Right lobe of liver (tissue), 4 donors: ENCODE measurements at regions not wholly inside any gene's neighbourhood (a gene's known extent, or its start where the extent isn't known, plus 50 kb on each side); places are given as distances from the start of the nearest gene placed in this dataset.

Experiments
- POLR2A ChIP-seq: fragments of 450-650 bp; IDR thresholded peaks from one replicate; pipeline ENCODE4 v1.6.1; 2017; ENCODE audit warnings: antibody characterized with exemption, mild to moderate bottlenecking
- TF ChIP-seq, protein P1 (sequence below), 4 donors: fragments of 200-600 bp in 3 of 4; fragments of 450-650 bp in 1 of 4; IDR thresholded peaks; one replicate each; pipeline versions ENCODE4 v1.5.1 to v1.8.0; 2016 to 2022; ENCODE audit warnings: antibody characterized with exemption in 4 of 4, mild to moderate bottlenecking in 2 of 4
- donor health status: DM: no; HTN: no; CAD: no.
- donor health status: DM: no; HTN: no; CAD: no.
- donor health status: DM: no; HTN: yes; CAD: no.

DNA sequence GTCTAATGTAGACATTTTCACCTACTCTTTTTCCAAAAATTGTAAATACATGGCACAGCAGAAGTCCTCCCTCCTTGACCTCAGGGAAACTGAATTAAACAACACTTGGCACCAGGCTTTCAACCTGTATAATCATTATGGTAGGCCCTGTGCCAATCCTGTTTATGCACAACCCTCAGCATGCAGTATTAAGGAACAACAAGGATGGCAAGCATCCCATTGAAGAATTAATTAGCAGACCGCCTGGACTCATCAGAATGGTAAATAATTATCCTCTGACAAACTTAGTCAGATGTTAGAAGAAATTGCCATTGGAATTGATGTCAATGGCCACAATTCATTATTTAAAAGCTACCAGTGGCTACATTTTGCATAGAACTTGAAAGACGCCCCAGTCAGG is 66.3 kb upstream of the GALNT5 start:
- TF ChIP-seq, protein P1, sequence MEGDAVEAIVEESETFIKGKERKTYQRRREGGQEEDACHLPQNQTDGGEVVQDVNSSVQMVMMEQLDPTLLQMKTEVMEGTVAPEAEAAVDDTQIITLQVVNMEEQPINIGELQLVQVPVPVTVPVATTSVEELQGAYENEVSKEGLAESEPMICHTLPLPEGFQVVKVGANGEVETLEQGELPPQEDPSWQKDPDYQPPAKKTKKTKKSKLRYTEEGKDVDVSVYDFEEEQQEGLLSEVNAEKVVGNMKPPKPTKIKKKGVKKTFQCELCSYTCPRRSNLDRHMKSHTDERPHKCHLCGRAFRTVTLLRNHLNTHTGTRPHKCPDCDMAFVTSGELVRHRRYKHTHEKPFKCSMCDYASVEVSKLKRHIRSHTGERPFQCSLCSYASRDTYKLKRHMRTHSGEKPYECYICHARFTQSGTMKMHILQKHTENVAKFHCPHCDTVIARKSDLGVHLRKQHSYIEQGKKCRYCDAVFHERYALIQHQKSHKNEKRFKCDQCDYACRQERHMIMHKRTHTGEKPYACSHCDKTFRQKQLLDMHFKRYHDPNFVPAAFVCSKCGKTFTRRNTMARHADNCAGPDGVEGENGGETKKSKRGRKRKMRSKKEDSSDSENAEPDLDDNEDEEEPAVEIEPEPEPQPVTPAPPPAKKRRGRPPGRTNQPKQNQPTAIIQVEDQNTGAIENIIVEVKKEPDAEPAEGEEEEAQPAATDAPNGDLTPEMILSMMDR (IDR thresholded peaks at IDR 0.05), result no peak
- TF ChIP-seq POLR2A, result no peak
